ENCODE measurements at regions not wholly inside any gene's neighbourhood (a gene's known extent, or its start where the extent isn't known, plus 50 kb on each side); places are given as distances from the start of the nearest gene placed in this dataset.

DNA sequence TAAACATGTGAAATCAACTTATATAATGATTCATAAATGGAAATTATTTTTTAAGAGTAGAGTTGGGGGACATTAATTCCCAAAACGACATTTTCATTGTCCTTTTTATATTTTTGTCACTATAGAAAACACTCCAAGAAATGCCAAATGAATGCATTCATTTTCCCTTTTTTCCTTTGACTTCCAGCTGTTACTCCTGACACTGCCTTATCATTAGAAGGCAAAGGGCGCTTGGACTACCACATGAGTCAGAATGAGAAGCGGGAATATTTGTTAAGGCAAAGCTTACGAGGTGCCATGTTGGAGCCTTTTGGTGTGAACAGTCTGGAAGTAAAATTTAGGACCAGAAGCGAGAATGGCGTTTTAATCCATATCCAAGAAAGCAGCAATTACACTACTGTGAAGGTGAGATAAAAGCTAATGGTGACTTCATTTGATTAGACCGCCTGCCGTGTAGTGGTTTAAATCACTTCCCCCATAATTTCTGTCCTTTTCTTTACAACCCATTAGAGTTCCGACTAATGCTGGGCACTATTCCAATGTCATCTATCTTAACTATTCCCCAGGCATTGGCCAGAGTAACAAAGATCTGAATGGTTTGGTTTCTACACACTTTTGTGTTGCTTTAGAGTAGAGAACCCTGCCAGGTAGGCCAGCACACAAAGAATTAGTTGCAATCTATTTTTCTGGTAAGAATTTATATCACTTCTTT lies 166.7 kb downstream of the FAT4 start:
- TF ChIP-seq, protein P1, sequence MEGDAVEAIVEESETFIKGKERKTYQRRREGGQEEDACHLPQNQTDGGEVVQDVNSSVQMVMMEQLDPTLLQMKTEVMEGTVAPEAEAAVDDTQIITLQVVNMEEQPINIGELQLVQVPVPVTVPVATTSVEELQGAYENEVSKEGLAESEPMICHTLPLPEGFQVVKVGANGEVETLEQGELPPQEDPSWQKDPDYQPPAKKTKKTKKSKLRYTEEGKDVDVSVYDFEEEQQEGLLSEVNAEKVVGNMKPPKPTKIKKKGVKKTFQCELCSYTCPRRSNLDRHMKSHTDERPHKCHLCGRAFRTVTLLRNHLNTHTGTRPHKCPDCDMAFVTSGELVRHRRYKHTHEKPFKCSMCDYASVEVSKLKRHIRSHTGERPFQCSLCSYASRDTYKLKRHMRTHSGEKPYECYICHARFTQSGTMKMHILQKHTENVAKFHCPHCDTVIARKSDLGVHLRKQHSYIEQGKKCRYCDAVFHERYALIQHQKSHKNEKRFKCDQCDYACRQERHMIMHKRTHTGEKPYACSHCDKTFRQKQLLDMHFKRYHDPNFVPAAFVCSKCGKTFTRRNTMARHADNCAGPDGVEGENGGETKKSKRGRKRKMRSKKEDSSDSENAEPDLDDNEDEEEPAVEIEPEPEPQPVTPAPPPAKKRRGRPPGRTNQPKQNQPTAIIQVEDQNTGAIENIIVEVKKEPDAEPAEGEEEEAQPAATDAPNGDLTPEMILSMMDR (IDR thresholded peaks at IDR 0.05; ENCODE audit: insufficient read depth, low read depth, low read length): no peak
- no peak for TF ChIP-seq EZH2 (IDR thresholded peaks at IDR 0.05; ENCODE audit: insufficient read depth, low read length)
